A673 (cell line): ENCODE measurements at regions not wholly inside any gene's neighbourhood (a gene's known extent, or its start where the extent isn't known, plus 50 kb on each side); places are given as distances from the start of the nearest gene placed in this dataset.

Experiments
- BruUV-seq: library from RNA; stranded (reverse); fragments of 400-500 nt; replicated peaks from 2 replicates; lab custom pipeline; 2021; lab: Mats Ljungman, UMichigan
- CTCF ChIA-PET: fragments of 300-600 bp; sonication (Branson Sonifier 250); formaldehyde crosslinking; loops from one replicate; lab custom pipeline; 2022; ENCODE audit warnings: antibody characterized with exemption; lab: Charles Lee
- POLR2A ChIA-PET: fragments of 300-600 bp; sonication (Branson Sonifier 250); formaldehyde crosslinking; loops from one replicate; lab custom pipeline; 2022; ENCODE audit warnings: antibody characterized with exemption; ENCODE audit not compliant: low non-redundant PET; lab: Charles Lee
- DNase-seq: peaks from one replicate; pipeline ENCODE4 v3.0.0-alpha.2; 2015; ENCODE audit warnings: low spot score
- H3K27ac ChIP-seq: fragments of 200-600 bp; sonication (generic); 2 replicates; pipeline ENCODE4 v1.5.1; 2016; ENCODE audit warnings: mixed run types, low read depth, mild to moderate bottlenecking, mixed read lengths, antibody characterized with exemption, low read length; ENCODE audit not compliant: poor library complexity, severe bottlenecking
- H3K27me3 ChIP-seq: fragments of 200-600 bp; sonication (generic); replicated peaks from 2 replicates; pipeline ENCODE4 v1.6.1; 2017; ENCODE audit warnings: mixed run types, low read depth, mild to moderate bottlenecking, mixed read lengths, antibody characterized with exemption, low read length; ENCODE audit not compliant: insufficient read depth, poor library complexity
- H3K36me3 ChIP-seq: fragments of 200-600 bp; sonication (generic); 2 replicates; pipeline ENCODE4 v1.6.1; 2016; ENCODE audit warnings: mixed run types, mild to moderate bottlenecking, mixed read lengths, antibody characterized with exemption, low read length; ENCODE audit not compliant: insufficient read depth, poor library complexity, severe bottlenecking
- H3K4me1 ChIP-seq: fragments of 200-600 bp; sonication (generic); 2 replicates; pipeline ENCODE4 v1.6.1; 2017; ENCODE audit warnings: mixed run types, mild to moderate bottlenecking, mixed read lengths, antibody characterized with exemption, low read length; ENCODE audit not compliant: insufficient read depth, poor library complexity, severe bottlenecking
- H3K4me3 ChIP-seq: fragments of 200-600 bp; sonication (generic); 2 replicates; pipeline ENCODE4 v1.5.1; 2016; ENCODE audit warnings: low read depth, mixed run types, mild to moderate bottlenecking, mixed read lengths, low read length; ENCODE audit not compliant: poor library complexity, severe bottlenecking
- H3K9me3 ChIP-seq: fragments of 200-600 bp; sonication (generic); 2 replicates; pipeline ENCODE4 v1.6.1; 2016; ENCODE audit warnings: mixed run types, low read depth, mild to moderate bottlenecking, mixed read lengths, antibody characterized with exemption, low read length; ENCODE audit not compliant: poor library complexity, severe bottlenecking
- EZH2 ChIP-seq: fragments of 200-600 bp; sonication (generic); IDR thresholded peaks from 2 replicates; pipeline ENCODE4 v1.6.1; 2017; ENCODE audit warnings: borderline replicate concordance, low read depth, mild to moderate bottlenecking, mixed read lengths, antibody characterized with exemption, low read length; ENCODE audit not compliant: poor library complexity, severe bottlenecking
- intact Hi-C: fragments of 100-400 bp; cut with micrococcal nuclease; formaldehyde crosslinking; loops from one replicate; pipeline ENCODE4 v1.10.0; 2022; ENCODE audit not compliant: unreplicated experiment
- TF ChIP-seq, protein P1 (sequence below): fragments of 300-800, 200-600 bp; sonication (generic); conservative IDR thresholded peaks from 2 replicates; pipeline ENCODE4 v1.5.1; 2017; ENCODE audit warnings: low read depth, mild to moderate bottlenecking, antibody characterized with exemption, low read length, moderate library complexity, mixed read lengths

DNA sequence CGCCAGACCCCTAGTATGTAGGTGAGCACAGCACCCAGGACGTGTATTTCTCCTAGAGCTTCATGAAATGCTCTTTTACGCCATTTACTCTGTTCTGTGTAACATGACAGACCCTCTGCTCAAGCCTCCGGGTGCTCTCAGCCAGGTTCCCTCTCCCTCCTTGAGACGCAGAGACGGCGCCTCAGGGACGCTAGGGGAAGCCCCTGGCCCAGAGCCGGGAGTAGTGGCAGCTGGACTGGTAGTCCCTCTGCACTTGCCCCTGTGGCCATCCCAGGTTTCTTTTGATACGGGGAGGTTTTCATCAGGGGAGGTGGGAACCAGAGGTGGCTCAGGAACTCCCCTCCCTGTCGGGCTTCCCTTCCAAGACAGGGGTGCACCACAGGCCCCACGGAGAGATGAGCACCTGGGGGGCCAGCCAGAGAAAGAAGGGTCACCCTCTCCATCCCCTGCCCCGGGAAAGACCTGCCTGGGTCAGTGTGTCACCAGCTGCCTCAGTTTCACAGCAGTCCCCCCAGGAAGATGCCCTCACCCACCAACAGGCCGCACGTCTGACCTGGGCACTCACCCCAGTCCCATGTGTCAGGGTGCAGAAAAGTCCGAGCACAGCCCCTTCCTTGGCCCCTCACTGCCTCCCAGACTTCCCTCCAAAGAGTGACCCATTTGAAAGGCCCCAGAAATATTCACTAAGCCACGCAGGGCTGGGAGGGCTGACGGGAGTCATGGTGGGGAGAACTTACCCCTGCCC is 58.1 kb upstream of the AFDN start:
- DNase-seq: no peak
- intact Hi-C loops: no loop called here
- CTCF ChIA-PET: no interaction called here
- no peaks in the 10 kb centered on the region for H3K27me3 ChIP-seq
- no peaks in the 10 kb centered on the region for H3K9me3 ChIP-seq
- H3K36me3 ChIP-seq: no peaks in the 10 kb centered on the region
- no peak overlapping the region for H3K4me3 ChIP-seq
- no peaks in the 10 kb centered on the region for H3K4me1 ChIP-seq
- TF ChIP-seq, protein P1, sequence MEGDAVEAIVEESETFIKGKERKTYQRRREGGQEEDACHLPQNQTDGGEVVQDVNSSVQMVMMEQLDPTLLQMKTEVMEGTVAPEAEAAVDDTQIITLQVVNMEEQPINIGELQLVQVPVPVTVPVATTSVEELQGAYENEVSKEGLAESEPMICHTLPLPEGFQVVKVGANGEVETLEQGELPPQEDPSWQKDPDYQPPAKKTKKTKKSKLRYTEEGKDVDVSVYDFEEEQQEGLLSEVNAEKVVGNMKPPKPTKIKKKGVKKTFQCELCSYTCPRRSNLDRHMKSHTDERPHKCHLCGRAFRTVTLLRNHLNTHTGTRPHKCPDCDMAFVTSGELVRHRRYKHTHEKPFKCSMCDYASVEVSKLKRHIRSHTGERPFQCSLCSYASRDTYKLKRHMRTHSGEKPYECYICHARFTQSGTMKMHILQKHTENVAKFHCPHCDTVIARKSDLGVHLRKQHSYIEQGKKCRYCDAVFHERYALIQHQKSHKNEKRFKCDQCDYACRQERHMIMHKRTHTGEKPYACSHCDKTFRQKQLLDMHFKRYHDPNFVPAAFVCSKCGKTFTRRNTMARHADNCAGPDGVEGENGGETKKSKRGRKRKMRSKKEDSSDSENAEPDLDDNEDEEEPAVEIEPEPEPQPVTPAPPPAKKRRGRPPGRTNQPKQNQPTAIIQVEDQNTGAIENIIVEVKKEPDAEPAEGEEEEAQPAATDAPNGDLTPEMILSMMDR: no peak
- no peak for TF ChIP-seq EZH2
- no TSS peak for BruUV-seq
- POLR2A ChIA-PET: no interaction called here
- no peak overlapping the region for H3K27ac ChIP-seq

- Histone ChIP-seq H3K27ac (no peak overlapping the region), H3K9me3 (no peaks in the 10 kb centered on the region), H3K4me1 (no peaks in the 10 kb centered on the region), H3K4me3 (no peak overlapping the region), H3K27me3 (no peaks in the 10 kb centered on the region), H3K36me3 (no peaks in the 10 kb centered on the region)
- ChIA-PET CTCF (no interaction called here), POLR2A (no interaction called here)
- intact Hi-C loops: no loop called here
- DNase-seq: no peak
- TF ChIP-seq, protein P1: no peak
- no peak for TF ChIP-seq EZH2
- BruUV-seq: no TSS peak
These were observed 57.1 kb upstream of the AFDN start for GRCh38 chr6:167769408-167770190.

- Histone ChIP-seq H3K9me3 (no peaks in the 10 kb centered on the region), H3K27me3 (no peaks in the 10 kb centered on the region), H3K4me1 (no peaks in the 10 kb centered on the region), H3K4me3 (no peak overlapping the region), H3K27ac (no peak overlapping the region), H3K36me3 (no peaks in the 10 kb centered on the region)
- POLR2A ChIA-PET: no interaction called here
- TF ChIP-seq, protein P1: no peak
- TF ChIP-seq EZH2: no peak
- CTCF ChIA-PET: no interaction called here
- no TSS peak for BruUV-seq
- DNase-seq: no peak
- intact Hi-C loops: no loop called here
These were observed 56.3 kb upstream of the AFDN start for GRCh38 chr6:167770291-167770955.
